Loucy (cell line): ENCODE measurements at regions not wholly inside any gene's neighbourhood (a gene's known extent, or its start where the extent isn't known, plus 50 kb on each side); places are given as distances from the start of the nearest gene placed in this dataset.
"Not testable (repeated sequence)": the region's sequence is repeated elsewhere in the genome, so short reads cannot be mapped to it uniquely, and the experiment has no call there.

Experiments
- H2AFZ ChIP-seq: fragments of 200-600 bp; sonication (generic); 2 replicates; pipeline ENCODE4 v1.6.0; 2016; ENCODE audit warnings: antibody characterized with exemption, mild to moderate bottlenecking, low read length, moderate library complexity
- H3F3A ChIP-seq: fragments of 200-600 bp; 2 replicates; pipeline ENCODE4 v1.6.0; 2016; ENCODE audit warnings: antibody characterized with exemption, low read depth, mild to moderate bottlenecking
- H3K27me3 ChIP-seq: fragments of 200-600 bp; sonication (generic); 2 replicates; pipeline ENCODE4 v1.6.1; 2014; ENCODE audit warnings: low read length, mild to moderate bottlenecking; ENCODE audit not compliant: insufficient read depth, poor library complexity, severe bottlenecking
- H3K36me3 ChIP-seq: fragments of 200-600 bp; sonication (generic); 2 replicates; pipeline ENCODE4 v1.6.1; 2016; ENCODE audit warnings: low read length; ENCODE audit not compliant: insufficient read depth
- H3K4me1 ChIP-seq: fragments of 200-600 bp; sonication (generic); 2 replicates; pipeline ENCODE4 v1.5.1; 2014; ENCODE audit warnings: low read length, mild to moderate bottlenecking; ENCODE audit not compliant: insufficient read depth, poor library complexity, severe bottlenecking
- H3K4me2 ChIP-seq: fragments of 200-600 bp; sonication (generic); 2 replicates; pipeline ENCODE4 v1.6.0; 2014; ENCODE audit warnings: antibody characterized with exemption, low read length, low read depth, mild to moderate bottlenecking; ENCODE audit not compliant: poor library complexity, severe bottlenecking
- H3K4me3 ChIP-seq: fragments of 200-600 bp; sonication (generic); 2 replicates; pipeline ENCODE4 v1.5.1; 2014; ENCODE audit warnings: low read length, mild to moderate bottlenecking, mixed read lengths; ENCODE audit not compliant: poor library complexity, severe bottlenecking
- H3K79me2 ChIP-seq: fragments of 200-600 bp; sonication (generic); 2 replicates; pipeline ENCODE4 v1.6.1; 2014; ENCODE audit warnings: low read length; ENCODE audit not compliant: insufficient read depth
- H3K9ac ChIP-seq: fragments of 200-600 bp; sonication (generic); 2 replicates; pipeline ENCODE4 v1.6.0; 2014; ENCODE audit warnings: mild to moderate bottlenecking, low read depth, low read length, moderate library complexity; ENCODE audit not compliant: poor library complexity, severe bottlenecking
- H3K9me2 ChIP-seq: fragments of 200-600 bp; sonication (generic); replicated peaks from 2 replicates; pipeline ENCODE4 v1.6.1; 2016; ENCODE audit warnings: low read depth, low read length, mixed read lengths
- H3K9me3 ChIP-seq: fragments of 200-600 bp; sonication (generic); 2 replicates; pipeline ENCODE4 v1.6.1; 2014; ENCODE audit warnings: mild to moderate bottlenecking, antibody characterized with exemption, low read length, low read depth; ENCODE audit not compliant: insufficient read depth
- H4K20me1 ChIP-seq: fragments of 200-600 bp; sonication (generic); 2 replicates; pipeline ENCODE4 v1.6.0; 2014; ENCODE audit warnings: antibody characterized with exemption, low read length, mild to moderate bottlenecking; ENCODE audit not compliant: insufficient read depth, poor library complexity, severe bottlenecking
- CTCF ChIP-seq: fragments of 200-600 bp; sonication (generic); conservative IDR thresholded peaks from 2 replicates; pipeline ENCODE4 v1.5.1; 2014; ENCODE audit warnings: mild to moderate bottlenecking, antibody characterized with exemption, low read length
- EZH2phosphoT487 ChIP-seq: fragments of 200-600 bp; IDR thresholded peaks from 2 replicates; pipeline ENCODE4 v1.6.1; 2018; ENCODE audit warnings: antibody characterized with exemption, mild to moderate bottlenecking, moderate library complexity, borderline replicate concordance

- Histone ChIP-seq H3K4me2 (no peak overlapping the region), H3K36me3 (no peaks in the 10 kb centered on the region), H3K9me2 (no peaks in the 10 kb centered on the region), H3K9ac (no peak overlapping the region), H3K27me3 (no peaks in the 10 kb centered on the region), H2AFZ (no peak overlapping the region), H3F3A (no peaks in the 10 kb centered on the region), H3K9me3 (no peaks in the 10 kb centered on the region), H3K4me3 (no peak overlapping the region), H3K4me1 (no peaks in the 10 kb centered on the region), H4K20me1 (no peaks in the 10 kb centered on the region), H3K79me2 (no peaks in the 10 kb centered on the region)
- TF ChIP-seq EZH2phosphoT487 = no peak
- TF ChIP-seq CTCF = no peak
These were observed 846.6 kb upstream of the ANO3 start for GRCh38 chr11:25485315-25485714.

GRCh38 chr11:25486338-25486737 lies 845.6 kb upstream of the ANO3 start:
- not testable (repeated sequence) for H3K4me1 ChIP-seq, H3K9me2 ChIP-seq, H3K27me3 ChIP-seq, H3K79me2 ChIP-seq, H3K9me3 ChIP-seq, H3K4me2 ChIP-seq, H3K4me3 ChIP-seq, H3K36me3 ChIP-seq, H3K9ac ChIP-seq, H3F3A ChIP-seq, H2AFZ ChIP-seq, H4K20me1 ChIP-seq

GRCh38 chr11:25488176-25488575 lies 843.8 kb upstream of the ANO3 start:
- H4K20me1 ChIP-seq, H3K4me1 ChIP-seq, H3K36me3 ChIP-seq, H3K9ac ChIP-seq, H3K9me2 ChIP-seq, H3K4me3 ChIP-seq, H2AFZ ChIP-seq, H3K27me3 ChIP-seq, H3F3A ChIP-seq, H3K9me3 ChIP-seq, H3K79me2 ChIP-seq, H3K4me2 ChIP-seq: not testable (repeated sequence)

- H3K9ac ChIP-seq, H3K9me2 ChIP-seq, H3K4me1 ChIP-seq, H3F3A ChIP-seq, H3K4me3 ChIP-seq, H4K20me1 ChIP-seq, H3K4me2 ChIP-seq, H2AFZ ChIP-seq, H3K36me3 ChIP-seq, H3K79me2 ChIP-seq, H3K27me3 ChIP-seq, H3K9me3 ChIP-seq: not testable (repeated sequence)
These were observed 830.5 kb upstream of the ANO3 start for GRCh38 chr11:25501426-25501825.

- H3F3A ChIP-seq = no peaks in the 10 kb centered on the region
- no peaks in the 10 kb centered on the region for H3K27me3 ChIP-seq
- H3K4me1 ChIP-seq = no peaks in the 10 kb centered on the region
- H3K36me3 ChIP-seq = no peaks in the 10 kb centered on the region
- no peak overlapping the region for H3K9ac ChIP-seq
- no peaks in the 10 kb centered on the region for H4K20me1 ChIP-seq
- no peaks in the 10 kb centered on the region for H3K9me3 ChIP-seq
- H3K4me2 ChIP-seq = no peak overlapping the region
- no peak for TF ChIP-seq CTCF
- TF ChIP-seq EZH2phosphoT487 = no peak
- H3K4me3 ChIP-seq = no peak overlapping the region
- H3K79me2 ChIP-seq = no peaks in the 10 kb centered on the region
- no peaks in the 10 kb centered on the region for H3K9me2 ChIP-seq
- no peak overlapping the region for H2AFZ ChIP-seq
These were observed 816.4 kb upstream of the ANO3 start for GRCh38 chr11:25515576-25515975.
